BE2C (cell line): ENCODE measurements at regions not wholly inside any gene's neighbourhood (a gene's known extent, or its start where the extent isn't known, plus 50 kb on each side); places are given as distances from the start of the nearest gene placed in this dataset.
"Not testable (repeated sequence)": the region's sequence is repeated elsewhere in the genome, so short reads cannot be mapped to it uniquely, and the experiment has no call there.

Source experiments
- DNase-seq: peaks from one replicate; pipeline ENCODE4 v3.0.0-alpha.2; 2020
- H3K27me3 ChIP-seq: fragments of 250-450 bp; sonication (Bioruptor Pico); 2 replicates; pipeline ENCODE4 v1.5.1; 2020; ENCODE audit warnings: mild to moderate bottlenecking
- H3K36me3 ChIP-seq: fragments of 250-450 bp; sonication (Bioruptor Pico); 2 replicates; pipeline ENCODE4 v1.5.1; 2020; ENCODE audit warnings: mild to moderate bottlenecking
- H3K4me1 ChIP-seq: fragments of 250-450 bp; sonication (Bioruptor Pico); 2 replicates; pipeline ENCODE4 v1.5.1; 2020
- H3K4me3 ChIP-seq: 2 replicates; pipeline ENCODE4 v1.5.1; 2011; ENCODE audit warnings: low read depth, low read length
- H3K9me3 ChIP-seq: fragments of 250-450 bp; sonication (Bioruptor Pico); 2 replicates; pipeline ENCODE4 v1.5.1; 2020
- CTCF ChIP-seq: IDR thresholded peaks from 2 replicates; pipeline ENCODE4 v1.5.1; 2012; ENCODE audit warnings: mild to moderate bottlenecking, low read depth, low read length

GRCh38 chr1:187933562-187934419 is 1105.0 kb downstream of the PLA2G4A start:
- Histone ChIP-seq H3K27me3 (no peaks in the 10 kb centered on the region; the same call in 1 of the 2 replicates), H3K9me3 (no peaks in the 10 kb centered on the region; the same call in 1 of the 2 replicates), H3K4me3 (no peak overlapping the region), H3K36me3 (no peaks in the 10 kb centered on the region), H3K4me1 (peaks cover 4% of the 10 kb centered on the region)
- TF ChIP-seq CTCF: no peak
- DNase-seq: no peak

- no peaks in the 10 kb centered on the region; the same call in 1 of the 2 replicates for H3K9me3 ChIP-seq
- DNase-seq: no peak
- no peaks in the 10 kb centered on the region for H3K36me3 ChIP-seq
- no peak overlapping the region for H3K4me3 ChIP-seq
- no peaks in the 10 kb centered on the region for H3K27me3 ChIP-seq
- no peaks in the 10 kb centered on the region; the same call in 1 of the 2 replicates for H3K4me1 ChIP-seq
- TF ChIP-seq CTCF: no peak
Measured at GRCh38 chr1:187936667-187937066, 1107.9 kb downstream of the PLA2G4A start.

GRCh38 chr1:187938092-187938491 is 1109.3 kb downstream of the PLA2G4A start:
- Histone ChIP-seq H3K4me1 (no peaks in the 10 kb centered on the region; the same call in 1 of the 2 replicates), H3K9me3 (no peaks in the 10 kb centered on the region), H3K27me3 (no peaks in the 10 kb centered on the region), H3K36me3 (no peaks in the 10 kb centered on the region), H3K4me3 (no peak overlapping the region)
- no peak for DNase-seq
- no peak for TF ChIP-seq CTCF

- Histone ChIP-seq H3K4me1 (peaks cover 2% of the 10 kb centered on the region; the same call in 1 of the 2 replicates), H3K27me3 (no peaks in the 10 kb centered on the region), H3K9me3 (peaks cover 4% of the 10 kb centered on the region; the same call in 1 of the 2 replicates), H3K4me3 (no peak overlapping the region), H3K36me3 (no peaks in the 10 kb centered on the region)
- no peak for TF ChIP-seq CTCF
- no peak for DNase-seq
Measured at GRCh38 chr1:187942986-187943385, 1114.2 kb downstream of the PLA2G4A start.

GRCh38 chr1:187943606-187944403 is 1115.1 kb downstream of the PLA2G4A start:
- H3K27me3 ChIP-seq: no peaks in the 10 kb centered on the region
- H3K4me1 ChIP-seq: peaks cover 2% of the 10 kb centered on the region
- H3K9me3 ChIP-seq: peaks cover 4% of the 10 kb centered on the region; the same call in 1 of the 2 replicates
- no peak for TF ChIP-seq CTCF
- no peaks in the 10 kb centered on the region for H3K36me3 ChIP-seq
- H3K4me3 ChIP-seq: no peak overlapping the region
- no peak for DNase-seq

- DNase-seq, H3K36me3 ChIP-seq, H3K27me3 ChIP-seq, H3K9me3 ChIP-seq, H3K4me3 ChIP-seq, H3K4me1 ChIP-seq: not testable (repeated sequence)
Measured at GRCh38 chr1:187946661-187947060, 1117.9 kb downstream of the PLA2G4A start.
